ENCODE measurements at regions not wholly inside any gene's neighbourhood (a gene's known extent, or its start where the extent isn't known, plus 50 kb on each side); places are given as distances from the start of the nearest gene placed in this dataset.

GRCh38 chr13:105135852-105136615 is 1399.4 kb downstream of the EFNB2 start:
- H3K36me3 ChIP-seq (replicated peaks) = no peaks in the 10 kb centered on the region
- no peak overlapping the region for H3K4me3 ChIP-seq (ENCODE audit: low read depth, low read length)
- in situ Hi-C loops (cut with HindIII; ENCODE audit: low pct_ligation_motif_present, low sequenced_read_pairs) = no loop called here
- H3K27ac ChIP-seq = no peak overlapping the region
- H3K27me3 ChIP-seq (replicated peaks) = no peaks in the 10 kb centered on the region
- no peak for TF ChIP-seq CTCF (IDR thresholded peaks at IDR 0.05; ENCODE audit: low read depth, low read length, missing control alignments)
- no peak for DNase-seq

DNA sequence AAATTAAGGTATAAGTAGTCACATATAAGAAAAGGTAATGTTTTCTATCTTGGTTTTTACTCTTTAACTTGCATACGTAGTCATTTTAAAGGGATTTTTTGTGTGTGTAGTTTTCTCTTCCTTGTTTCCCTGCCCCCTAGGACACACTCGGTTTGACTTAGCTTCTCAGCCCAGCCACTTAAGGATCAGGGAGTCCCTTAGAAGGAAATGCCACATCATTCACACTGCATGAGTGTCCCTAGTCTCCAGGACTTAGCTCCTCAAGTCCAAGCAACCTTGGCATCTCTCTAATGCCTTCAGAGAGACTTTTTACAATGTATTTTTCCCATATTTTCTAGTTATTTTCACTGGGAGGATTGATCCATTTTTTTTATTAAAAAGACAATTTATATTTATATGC is 1407.7 kb downstream of the EFNB2 start:
- TF ChIP-seq CTCF (IDR thresholded peaks at IDR 0.05; ENCODE audit: low read depth, low read length, missing control alignments) = no peak
- no peak overlapping the region for H3K27ac ChIP-seq
- no peak overlapping the region for H3K4me3 ChIP-seq (ENCODE audit: low read depth, low read length)
- no peaks in the 10 kb centered on the region for H3K36me3 ChIP-seq (replicated peaks)
- in situ Hi-C loops (cut with HindIII; ENCODE audit: low pct_ligation_motif_present, low sequenced_read_pairs) = no loop called here
- H3K27me3 ChIP-seq (replicated peaks) = no peaks in the 10 kb centered on the region
- no peak for DNase-seq

DNA sequence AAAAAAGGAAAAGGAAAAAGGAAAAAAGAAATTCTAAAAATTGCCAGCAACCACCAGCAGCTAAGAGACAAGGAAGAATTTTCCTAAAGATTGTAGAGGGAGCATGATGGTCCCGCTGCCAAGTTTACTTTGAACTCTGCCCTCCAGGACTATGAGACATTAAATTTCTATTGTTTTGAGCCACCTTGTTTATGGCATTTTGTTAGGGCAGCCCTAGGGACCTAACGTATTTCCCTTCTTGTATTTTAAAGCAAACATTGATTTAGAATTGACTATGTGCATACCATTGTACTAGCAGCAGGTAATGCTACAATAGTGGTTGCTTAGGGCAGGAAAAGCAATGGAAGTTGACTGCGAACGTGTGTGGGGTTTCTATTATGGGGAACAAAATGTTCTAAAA is 1414.2 kb downstream of the EFNB2 start:
- in situ Hi-C loops (cut with HindIII; ENCODE audit: low pct_ligation_motif_present, low sequenced_read_pairs) = no loop called here
- H3K36me3 ChIP-seq (replicated peaks) = no peaks in the 10 kb centered on the region
- DNase-seq = no peak
- no peak overlapping the region for H3K27ac ChIP-seq
- TF ChIP-seq CTCF (IDR thresholded peaks at IDR 0.05; ENCODE audit: low read depth, low read length, missing control alignments) = no peak
- H3K4me3 ChIP-seq (ENCODE audit: low read depth, low read length) = no peak overlapping the region
- H3K27me3 ChIP-seq (replicated peaks) = no peaks in the 10 kb centered on the region

DNA sequence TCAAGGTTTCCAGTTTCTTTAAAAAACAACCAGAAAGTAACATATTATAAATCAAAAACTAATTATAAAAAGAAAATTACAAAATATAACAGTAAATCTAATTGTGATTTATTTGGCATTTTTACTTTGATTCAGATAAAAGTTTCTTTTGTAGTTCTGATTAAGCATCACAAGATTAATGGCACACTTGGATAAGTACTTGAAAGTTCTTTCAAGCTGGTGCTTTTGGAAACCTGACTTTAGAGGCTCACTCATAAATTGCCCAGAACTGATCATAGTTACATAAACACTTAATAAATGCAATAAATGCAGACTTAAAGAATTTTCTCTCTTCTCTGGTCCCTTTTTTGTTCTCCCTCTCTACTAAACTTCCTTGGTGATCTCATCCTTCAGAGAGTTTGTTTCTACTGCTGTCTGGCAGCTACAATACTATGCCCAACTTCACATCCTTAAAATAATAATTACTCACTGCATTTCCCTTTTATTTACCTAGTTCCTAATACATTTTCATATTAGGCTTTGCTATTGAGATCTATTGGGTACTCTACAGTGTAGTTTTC is 1417.0 kb downstream of the EFNB2 start:
- in situ Hi-C loops (cut with HindIII; ENCODE audit: low pct_ligation_motif_present, low sequenced_read_pairs) = no loop called here
- H3K4me3 ChIP-seq (ENCODE audit: low read depth, low read length) = no peak overlapping the region
- no peak for TF ChIP-seq CTCF (IDR thresholded peaks at IDR 0.05; ENCODE audit: low read depth, low read length, missing control alignments)
- no peaks in the 10 kb centered on the region for H3K27me3 ChIP-seq (replicated peaks)
- DNase-seq = no peak
- no peaks in the 10 kb centered on the region for H3K36me3 ChIP-seq (replicated peaks)
- H3K27ac ChIP-seq = no peak overlapping the region

- DNase-seq = no peak
- TF ChIP-seq CTCF (IDR thresholded peaks at IDR 0.05; ENCODE audit: low read depth, low read length, missing control alignments) = no peak
- no peak overlapping the region for H3K4me3 ChIP-seq (ENCODE audit: low read depth, low read length)
- in situ Hi-C loops (cut with HindIII; ENCODE audit: low pct_ligation_motif_present, low sequenced_read_pairs) = no loop called here
- no peak overlapping the region for H3K27ac ChIP-seq
- H3K36me3 ChIP-seq (replicated peaks) = no peaks in the 10 kb centered on the region
- H3K27me3 ChIP-seq (replicated peaks) = no peaks in the 10 kb centered on the region
Observed at GRCh38 chr13:105116966-105117365, 1418.5 kb downstream of the EFNB2 start.

- no peak for TF ChIP-seq CTCF (IDR thresholded peaks at IDR 0.05; ENCODE audit: low read depth, low read length, missing control alignments)
- H3K27ac ChIP-seq = no peak overlapping the region
- H3K36me3 ChIP-seq (replicated peaks) = no peaks in the 10 kb centered on the region
- in situ Hi-C loops (cut with HindIII; ENCODE audit: low pct_ligation_motif_present, low sequenced_read_pairs) = no loop called here
- DNase-seq = no peak
- no peaks in the 10 kb centered on the region for H3K27me3 ChIP-seq (replicated peaks)
- no peak overlapping the region for H3K4me3 ChIP-seq (ENCODE audit: low read depth, low read length)
Observed at GRCh38 chr13:105112561-105112960, 1422.9 kb downstream of the EFNB2 start.

All from brain microvascular endothelial cell (primary cell).